ENCODE measurements at regions not wholly inside any gene's neighbourhood (a gene's known extent, or its start where the extent isn't known, plus 50 kb on each side); places are given as distances from the start of the nearest gene placed in this dataset.

- no peaks in the 10 kb centered on the region for H3K27me3 ChIP-seq (ENCODE audit: insufficient read depth, low read depth)
- H3K4me3 ChIP-seq (IDR thresholded peaks at IDR 0.05; ENCODE audit: insufficient read depth, low read depth, low read length): no peak overlapping the region
- H3K4me1 ChIP-seq (ENCODE audit: low read depth, poor library complexity, severe bottlenecking): no peaks in the 10 kb centered on the region
- no peaks in the 10 kb centered on the region for H3K79me2 ChIP-seq (ENCODE audit: insufficient read depth, low read depth)
- no peak overlapping the region for H3K9ac ChIP-seq
- H3K36me3 ChIP-seq (ENCODE audit: insufficient read depth): no peaks in the 10 kb centered on the region
- no peak overlapping the region for H3K27ac ChIP-seq
- H3K4me2 ChIP-seq: no peak overlapping the region
- H2AFZ ChIP-seq (ENCODE audit: low read depth): no peak overlapping the region
- H4K20me1 ChIP-seq (ENCODE audit: insufficient read depth): no peaks in the 10 kb centered on the region
- TF ChIP-seq, protein P1, sequence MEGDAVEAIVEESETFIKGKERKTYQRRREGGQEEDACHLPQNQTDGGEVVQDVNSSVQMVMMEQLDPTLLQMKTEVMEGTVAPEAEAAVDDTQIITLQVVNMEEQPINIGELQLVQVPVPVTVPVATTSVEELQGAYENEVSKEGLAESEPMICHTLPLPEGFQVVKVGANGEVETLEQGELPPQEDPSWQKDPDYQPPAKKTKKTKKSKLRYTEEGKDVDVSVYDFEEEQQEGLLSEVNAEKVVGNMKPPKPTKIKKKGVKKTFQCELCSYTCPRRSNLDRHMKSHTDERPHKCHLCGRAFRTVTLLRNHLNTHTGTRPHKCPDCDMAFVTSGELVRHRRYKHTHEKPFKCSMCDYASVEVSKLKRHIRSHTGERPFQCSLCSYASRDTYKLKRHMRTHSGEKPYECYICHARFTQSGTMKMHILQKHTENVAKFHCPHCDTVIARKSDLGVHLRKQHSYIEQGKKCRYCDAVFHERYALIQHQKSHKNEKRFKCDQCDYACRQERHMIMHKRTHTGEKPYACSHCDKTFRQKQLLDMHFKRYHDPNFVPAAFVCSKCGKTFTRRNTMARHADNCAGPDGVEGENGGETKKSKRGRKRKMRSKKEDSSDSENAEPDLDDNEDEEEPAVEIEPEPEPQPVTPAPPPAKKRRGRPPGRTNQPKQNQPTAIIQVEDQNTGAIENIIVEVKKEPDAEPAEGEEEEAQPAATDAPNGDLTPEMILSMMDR (conservative IDR thresholded peaks at IDR 0.05; ENCODE audit: low read depth, low read length): no peak
These were observed 193.8 kb downstream of the LYPLAL1 start for GRCh38 chr1:219367496-219367895.

- H3K4me1 ChIP-seq (ENCODE audit: low read depth, poor library complexity, severe bottlenecking): no peaks in the 10 kb centered on the region
- no peak overlapping the region for H3K4me3 ChIP-seq (IDR thresholded peaks at IDR 0.05; ENCODE audit: insufficient read depth, low read depth, low read length)
- H3K9ac ChIP-seq: no peak overlapping the region
These were observed 191.8 kb downstream of the LYPLAL1 start for GRCh38 chr1:219365451-219365850.

DNA sequence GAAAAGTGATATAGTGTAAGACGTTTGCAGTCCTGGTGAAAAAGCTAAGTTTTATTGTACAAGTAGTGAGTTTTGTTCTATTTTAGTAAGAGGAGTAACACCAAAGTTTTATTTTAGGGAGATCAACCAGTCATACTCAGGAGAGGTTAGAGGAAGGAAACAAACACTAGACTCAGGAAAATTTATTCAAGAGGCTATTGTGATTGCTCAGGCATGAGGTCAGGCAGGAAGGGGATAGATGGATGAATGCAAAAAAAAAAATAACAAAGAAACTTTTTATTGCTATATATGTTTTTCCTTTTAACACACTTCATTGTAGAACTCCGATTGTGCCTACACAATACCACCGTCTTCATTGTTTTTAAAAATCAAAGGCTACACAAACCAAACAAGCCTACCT, 189.0 kb downstream of the LYPLAL1 start:
- no peaks in the 10 kb centered on the region for H3K4me1 ChIP-seq (ENCODE audit: low read depth, poor library complexity, severe bottlenecking)
- H3K4me3 ChIP-seq (IDR thresholded peaks at IDR 0.05; ENCODE audit: insufficient read depth, low read depth, low read length): no peak overlapping the region
- TF ChIP-seq, protein P1 (conservative IDR thresholded peaks at IDR 0.05; ENCODE audit: low read depth, low read length): no peak
- H3K79me2 ChIP-seq (ENCODE audit: insufficient read depth, low read depth): no peaks in the 10 kb centered on the region
- no peak overlapping the region for H3K4me2 ChIP-seq
- no peaks in the 10 kb centered on the region for H3K36me3 ChIP-seq (ENCODE audit: insufficient read depth)
- H4K20me1 ChIP-seq (ENCODE audit: insufficient read depth): no peaks in the 10 kb centered on the region
- no peak overlapping the region for H3K27ac ChIP-seq
- no peaks in the 10 kb centered on the region for H3K27me3 ChIP-seq (ENCODE audit: insufficient read depth, low read depth)
- no peak overlapping the region for H3K9ac ChIP-seq
- no peak overlapping the region for H2AFZ ChIP-seq (ENCODE audit: low read depth)

More at GRCh38 chr1:219365451-219365850, 191.8 kb downstream of the LYPLAL1 start:
- TF ChIP-seq, protein P1 (conservative IDR thresholded peaks at IDR 0.05; ENCODE audit: low read depth, low read length): no peak
- Histone ChIP-seq H2AFZ (ENCODE audit: low read depth) (no peak overlapping the region), H4K20me1 (ENCODE audit: insufficient read depth) (no peaks in the 10 kb centered on the region), H3K27ac (no peak overlapping the region), H3K27me3 (ENCODE audit: insufficient read depth, low read depth) (no peaks in the 10 kb centered on the region), H3K4me2 (no peak overlapping the region), H3K79me2 (ENCODE audit: insufficient read depth, low read depth) (no peaks in the 10 kb centered on the region), H3K36me3 (ENCODE audit: insufficient read depth) (no peaks in the 10 kb centered on the region)

GRCh38 chr1:219359126-219359525, 185.4 kb downstream of the LYPLAL1 start:
- Histone ChIP-seq H3K36me3 (ENCODE audit: insufficient read depth) (no peaks in the 10 kb centered on the region), H3K27ac (no peak overlapping the region), H2AFZ (ENCODE audit: low read depth) (no peak overlapping the region), H4K20me1 (ENCODE audit: insufficient read depth) (no peaks in the 10 kb centered on the region), H3K4me3 (IDR thresholded peaks at IDR 0.05; ENCODE audit: insufficient read depth, low read depth, low read length) (no peak overlapping the region), H3K4me1 (ENCODE audit: low read depth, poor library complexity, severe bottlenecking) (no peaks in the 10 kb centered on the region), H3K79me2 (ENCODE audit: insufficient read depth, low read depth) (no peaks in the 10 kb centered on the region), H3K9ac (no peak overlapping the region), H3K4me2 (no peak overlapping the region), H3K27me3 (ENCODE audit: insufficient read depth, low read depth) (no peaks in the 10 kb centered on the region)
- TF ChIP-seq, protein P1 (conservative IDR thresholded peaks at IDR 0.05; ENCODE audit: low read depth, low read length): no peak

All from KMS-11 (cell line).